Stimulated activated CD4-positive, alpha-beta T cell treated with anti-CD3 and anti-CD28 coated beads, Interleukin-2, amount 100 ng/mL, for 48 hours (primary cell): ENCODE measurements at regions not wholly inside any gene's neighbourhood (a gene's known extent, or its start where the extent isn't known, plus 50 kb on each side); places are given as distances from the start of the nearest gene placed in this dataset.

Experiments
- DNase-seq, 2 donors: peaks; one replicate each; pipeline ENCODE4 v3.0.0-alpha.2; 2020

- DNase-seq, result no peak
Observed at GRCh38 chrX:14124562-14124961, 94.9 kb upstream of the GEMIN8 start.

GRCh38 chrX:14095702-14096101 lies 66.0 kb upstream of the GEMIN8 start:
- peak; percentile 5 to 42 for DNase-seq

GRCh38 chrX:14094191-14094590 lies 64.5 kb upstream of the GEMIN8 start:
- DNase-seq, result no peak

- no peak for DNase-seq
Observed at GRCh38 chrX:14084466-14084865, 54.8 kb upstream of the GEMIN8 start.

GRCh38 chrX:14083783-14084182 lies 54.1 kb upstream of the GEMIN8 start:
- DNase-seq, result no peak

GRCh38 chrX:14079891-14080430 lies 50.3 kb upstream of the GEMIN8 start:
- DNase-seq, result no peak
